HAP-1 (cell line): ENCODE measurements at regions not wholly inside any gene's neighbourhood (a gene's known extent, or its start where the extent isn't known, plus 50 kb on each side); places are given as distances from the start of the nearest gene placed in this dataset.

ENCODE experiments used
- DNase-seq, 2 experiments: peaks; one replicate each; pipeline ENCODE4 v3.0.0-alpha.2; 2016 to 2020; ENCODE audit warnings: low spot score in 2 of 2
- H3K27me3 ChIP-seq: fragments of 250-450 bp; sonication (Bioruptor Pico); 2 replicates; pipeline ENCODE4 v1.5.1; 2020; ENCODE audit warnings: low read depth, mild to moderate bottlenecking, moderate library complexity
- H3K36me3 ChIP-seq: fragments of 250-450 bp; sonication (Bioruptor Pico); replicated peaks from 2 replicates; pipeline ENCODE4 v1.5.1; 2020; ENCODE audit warnings: mild to moderate bottlenecking
- H3K4me1 ChIP-seq: fragments of 250-450 bp; sonication (Bioruptor Pico); 2 replicates; pipeline ENCODE4 v1.5.1; 2020; ENCODE audit warnings: mild to moderate bottlenecking
- H3K4me3 ChIP-seq: fragments of 250-450 bp; sonication (Bioruptor Pico); 2 replicates; pipeline ENCODE4 v1.5.1; 2020; ENCODE audit warnings: mild to moderate bottlenecking, moderate library complexity
- H3K9me3 ChIP-seq: fragments of 250-450 bp; sonication (Bioruptor Pico); 2 replicates; pipeline ENCODE4 v1.5.1; 2020; ENCODE audit warnings: mild to moderate bottlenecking, moderate library complexity
- in situ Hi-C: fragments of 300-500 bp; cut with MboI; formaldehyde crosslinking; loops from 3 replicates; pipeline ENCODE4 v1.14.3; 2020; ENCODE audit warnings: low sequenced_read_pairs, inconsistent platforms, mixed read lengths

DNA sequence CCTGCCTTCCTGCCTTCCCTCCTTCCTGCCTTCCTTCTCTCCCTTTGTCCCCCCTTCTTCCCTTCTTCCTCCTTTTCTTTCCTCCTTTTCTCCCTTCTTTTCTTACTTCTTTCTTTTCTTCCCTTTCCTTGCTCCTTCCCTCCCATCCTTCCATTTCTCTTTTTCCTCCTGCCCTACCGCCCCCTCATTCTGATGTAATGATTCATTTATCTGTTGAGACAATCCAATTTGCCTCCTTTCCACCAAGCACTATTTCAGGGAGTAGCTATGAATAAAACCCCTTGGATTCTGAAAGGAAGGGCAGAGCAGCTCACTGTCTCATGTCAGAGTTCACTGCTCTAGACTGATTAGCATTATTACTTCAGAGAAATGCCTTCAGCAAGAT, 462.6 kb downstream of the PDCD6IP start:
- Histone ChIP-seq H3K9me3 (no peaks in the 10 kb centered on the region), H3K4me1 (no peaks in the 10 kb centered on the region), H3K27me3 (no peaks in the 10 kb centered on the region), H3K4me3 (no peak overlapping the region), H3K36me3 (no peaks in the 10 kb centered on the region)
- no peak for DNase-seq
- in situ Hi-C loops, result no loop called here

DNA sequence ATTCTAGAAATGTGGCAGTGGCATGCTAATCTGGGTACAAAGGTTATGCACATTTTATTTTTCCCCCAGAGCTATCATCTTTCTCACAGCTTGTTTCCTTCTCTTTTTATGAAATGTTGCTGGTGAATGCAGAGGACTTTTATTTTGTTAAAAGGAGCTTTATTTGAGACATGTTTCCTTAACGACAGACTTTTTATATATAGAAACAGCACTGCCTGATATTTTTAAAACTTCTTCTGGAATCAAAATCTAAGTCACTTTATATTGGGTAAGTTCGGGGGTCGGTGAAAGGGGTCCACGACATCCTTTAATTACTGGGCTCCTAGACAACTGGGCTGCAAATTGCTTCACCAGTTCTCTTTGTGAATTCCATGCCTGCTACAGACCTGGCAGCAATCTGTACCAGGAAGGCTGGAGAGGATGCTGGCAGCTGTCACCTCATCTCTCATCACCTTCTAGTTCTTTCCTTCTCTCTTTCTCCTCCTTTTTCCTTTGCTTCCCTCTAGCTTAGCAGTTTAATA, 464.7 kb downstream of the PDCD6IP start:
- H3K4me1 ChIP-seq, result no peaks in the 10 kb centered on the region
- no peak for DNase-seq
- no peaks in the 10 kb centered on the region for H3K27me3 ChIP-seq
- no peaks in the 10 kb centered on the region for H3K36me3 ChIP-seq
- in situ Hi-C loops, result no loop called here
- H3K4me3 ChIP-seq, result no peak overlapping the region
- no peaks in the 10 kb centered on the region for H3K9me3 ChIP-seq

DNA sequence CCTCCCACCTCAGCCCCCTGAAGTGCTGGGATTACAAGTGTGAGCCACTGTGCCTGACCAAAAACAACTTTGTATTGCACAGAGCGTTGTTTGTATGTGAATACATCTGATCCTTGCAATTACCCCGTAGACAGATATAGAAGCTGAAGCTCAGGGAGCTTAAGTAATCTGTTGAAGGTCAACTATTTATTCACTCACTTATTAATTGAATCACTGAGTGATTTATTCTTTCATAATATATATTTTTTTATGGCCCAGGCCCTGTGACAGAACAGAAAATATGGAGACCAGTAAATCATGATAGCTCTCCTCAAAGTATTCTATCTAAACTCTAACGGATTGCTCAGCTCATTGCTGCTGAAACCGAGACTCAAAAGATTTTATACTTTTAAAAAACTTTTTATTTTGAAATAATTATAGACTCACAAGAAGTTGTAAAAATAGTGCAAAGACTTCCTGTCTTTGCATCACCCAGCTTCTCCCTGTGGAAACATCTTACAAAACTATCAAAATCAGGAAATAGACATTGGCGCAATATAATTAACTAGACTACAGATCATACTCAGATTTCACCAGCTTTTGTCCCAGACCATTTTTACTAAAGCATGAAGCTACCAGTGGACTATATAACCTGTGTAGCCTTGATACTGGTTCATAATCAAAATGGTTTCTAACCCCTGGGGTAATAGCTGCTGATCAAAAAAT, 466.1 kb downstream of the PDCD6IP start:
- no peaks in the 10 kb centered on the region for H3K9me3 ChIP-seq
- no peak for DNase-seq
- H3K4me1 ChIP-seq, result no peaks in the 10 kb centered on the region
- H3K36me3 ChIP-seq, result no peaks in the 10 kb centered on the region
- in situ Hi-C loops, result no loop called here
- H3K27me3 ChIP-seq, result no peaks in the 10 kb centered on the region
- H3K4me3 ChIP-seq, result no peak overlapping the region

DNA sequence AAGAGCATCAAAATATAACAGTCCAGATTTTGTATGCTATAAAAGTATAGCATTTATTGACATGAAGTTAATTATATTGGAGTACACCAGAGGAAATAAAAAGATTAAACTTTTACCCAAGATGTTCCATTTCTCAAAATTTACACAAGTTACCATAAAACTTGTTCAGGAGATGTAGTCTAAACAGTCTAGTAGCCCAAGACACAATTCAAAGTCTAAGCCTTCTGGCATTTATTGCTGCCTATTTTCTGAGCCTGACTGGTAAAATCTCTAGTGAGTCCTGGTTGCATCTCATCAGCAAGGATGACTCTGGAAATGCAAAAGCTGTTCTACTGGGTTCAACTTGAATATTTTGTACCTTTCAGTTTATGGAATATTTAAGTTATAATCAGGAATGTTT, 468.7 kb downstream of the PDCD6IP start:
- Histone ChIP-seq H3K9me3 (no peaks in the 10 kb centered on the region), H3K4me3 (no peak overlapping the region), H3K4me1 (no peaks in the 10 kb centered on the region), H3K27me3 (no peaks in the 10 kb centered on the region), H3K36me3 (no peaks in the 10 kb centered on the region)
- in situ Hi-C loops, result no loop called here
- DNase-seq, result no peak

DNA sequence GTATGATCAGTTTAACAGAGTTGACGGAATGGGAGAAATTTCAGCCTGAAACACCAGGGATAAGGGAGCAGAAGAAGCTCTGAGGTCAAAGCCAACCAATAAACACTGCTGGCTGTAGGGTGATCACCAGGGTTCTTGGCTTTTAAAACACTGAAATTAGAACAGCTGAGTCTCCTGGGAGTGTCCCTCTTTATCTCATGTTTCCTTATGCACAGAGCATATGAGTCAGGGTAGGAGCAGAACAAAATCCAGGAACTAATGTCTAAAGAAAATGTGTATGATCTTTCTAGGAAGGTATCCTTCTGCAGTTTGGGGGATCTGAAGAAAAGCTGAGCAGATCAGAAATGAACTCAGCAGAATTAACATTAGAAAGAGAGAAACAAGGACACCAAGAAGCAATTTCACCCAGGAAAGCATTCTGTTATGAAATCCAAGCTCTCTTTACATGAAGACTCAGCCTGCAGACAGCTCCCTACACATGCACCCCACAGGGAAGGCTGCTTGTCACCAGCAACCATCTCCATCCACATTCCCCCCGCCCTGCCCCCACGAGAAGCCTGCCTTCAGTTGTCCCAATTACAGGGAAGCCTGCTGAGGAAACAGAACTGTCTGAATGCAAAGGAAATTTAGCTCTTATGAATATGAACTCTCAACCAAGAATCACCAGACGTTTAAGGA, 469.7 kb downstream of the PDCD6IP start:
- Histone ChIP-seq H3K36me3 (no peaks in the 10 kb centered on the region), H3K27me3 (no peaks in the 10 kb centered on the region), H3K4me1 (no peaks in the 10 kb centered on the region), H3K9me3 (no peaks in the 10 kb centered on the region), H3K4me3 (no peak overlapping the region)
- in situ Hi-C loops, result no loop called here
- DNase-seq, result no peak

DNA sequence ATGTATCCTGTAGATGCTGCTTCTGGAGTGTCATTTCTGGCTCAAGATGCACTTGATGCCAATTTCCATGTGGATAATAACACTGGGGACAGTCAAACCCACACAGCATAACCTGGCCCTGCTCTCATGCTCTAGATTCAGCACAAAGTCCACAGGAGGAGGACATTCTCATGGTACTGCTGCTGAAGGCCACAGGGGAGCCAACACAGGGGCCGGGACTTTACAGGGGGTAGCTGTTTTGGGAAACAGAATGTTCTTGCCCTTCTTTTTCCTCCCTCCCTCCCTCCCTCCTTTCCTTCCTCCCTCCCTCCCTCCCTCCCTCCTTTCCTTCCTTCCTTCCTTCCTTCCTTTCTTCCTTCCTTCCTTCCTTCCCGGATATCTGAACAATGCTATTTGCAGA, 477.4 kb downstream of the PDCD6IP start:
- DNase-seq, result no peak
- no peaks in the 10 kb centered on the region for H3K27me3 ChIP-seq
- no peaks in the 10 kb centered on the region for H3K36me3 ChIP-seq
- H3K9me3 ChIP-seq, result no peaks in the 10 kb centered on the region
- H3K4me1 ChIP-seq, result no peaks in the 10 kb centered on the region
- H3K4me3 ChIP-seq, result no peak overlapping the region
- in situ Hi-C loops, result no loop called here

DNA sequence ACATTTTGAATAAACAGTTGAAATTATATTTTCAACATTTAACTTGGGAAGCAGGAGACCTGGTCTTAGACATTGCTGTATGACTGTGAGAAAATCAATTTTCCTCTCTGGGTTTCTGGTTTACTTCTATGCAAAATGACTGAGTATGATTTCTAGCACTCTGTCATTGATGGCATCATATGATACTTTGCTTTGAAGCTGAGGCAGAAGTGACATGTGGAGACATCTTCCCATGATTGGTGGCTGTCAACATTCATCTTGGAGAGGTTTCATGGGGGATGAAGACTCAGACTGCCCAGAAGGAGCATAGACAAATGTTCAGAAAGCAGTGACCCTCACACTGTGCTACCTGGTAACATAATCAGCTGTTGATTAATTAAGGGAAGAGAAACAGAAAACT, 477.9 kb downstream of the PDCD6IP start:
- no peaks in the 10 kb centered on the region for H3K36me3 ChIP-seq
- no peak overlapping the region for H3K4me3 ChIP-seq
- in situ Hi-C loops, result no loop called here
- H3K4me1 ChIP-seq, result no peaks in the 10 kb centered on the region
- H3K9me3 ChIP-seq, result no peaks in the 10 kb centered on the region
- no peaks in the 10 kb centered on the region for H3K27me3 ChIP-seq
- no peak for DNase-seq

- in situ Hi-C loops, result no loop called here
- H3K36me3 ChIP-seq, result no peaks in the 10 kb centered on the region
- H3K27me3 ChIP-seq, result no peaks in the 10 kb centered on the region
- H3K4me1 ChIP-seq, result no peaks in the 10 kb centered on the region
- no peak for DNase-seq
- no peaks in the 10 kb centered on the region for H3K9me3 ChIP-seq
- no peak overlapping the region for H3K4me3 ChIP-seq
These were observed 478.7 kb downstream of the PDCD6IP start for GRCh38 chr3:34277110-34277509.

- Histone ChIP-seq H3K4me1 (no peaks in the 10 kb centered on the region), H3K27me3 (no peaks in the 10 kb centered on the region), H3K36me3 (no peaks in the 10 kb centered on the region), H3K4me3 (no peak overlapping the region), H3K9me3 (no peaks in the 10 kb centered on the region)
- in situ Hi-C loops, result no loop called here
- no peak for DNase-seq
These were observed 481.5 kb downstream of the PDCD6IP start for GRCh38 chr3:34279901-34280300.

DNA sequence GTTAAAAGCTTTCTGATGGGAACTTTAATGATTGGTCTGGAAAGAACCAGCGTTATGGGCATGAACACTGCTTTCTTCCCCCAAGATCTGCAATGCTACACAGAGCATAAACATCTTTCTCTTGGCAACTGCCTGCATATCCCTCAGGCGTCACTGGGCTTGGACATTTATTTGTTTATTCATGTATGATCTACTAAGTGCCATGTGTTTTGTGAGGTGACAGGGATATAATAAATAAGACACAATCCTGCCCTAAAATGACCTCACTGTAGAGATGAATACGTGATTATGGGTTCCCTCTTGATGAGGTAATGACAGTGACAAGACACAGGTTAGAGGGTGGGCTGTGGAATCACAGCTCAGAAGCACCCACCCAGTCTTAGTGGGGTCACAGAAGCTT, 485.3 kb downstream of the PDCD6IP start:
- no peaks in the 10 kb centered on the region for H3K36me3 ChIP-seq
- no peaks in the 10 kb centered on the region for H3K9me3 ChIP-seq
- in situ Hi-C loops, result no loop called here
- no peak overlapping the region for H3K4me3 ChIP-seq
- no peaks in the 10 kb centered on the region for H3K4me1 ChIP-seq
- no peak for DNase-seq
- no peaks in the 10 kb centered on the region for H3K27me3 ChIP-seq

GRCh38 chr3:34284959-34285826, 486.8 kb downstream of the PDCD6IP start:
- Histone ChIP-seq H3K9me3 (no peaks in the 10 kb centered on the region), H3K4me1 (no peaks in the 10 kb centered on the region), H3K4me3 (no peak overlapping the region), H3K36me3 (no peaks in the 10 kb centered on the region), H3K27me3 (no peaks in the 10 kb centered on the region)
- in situ Hi-C loops, result no loop called here
- DNase-seq, result no peak

GRCh38 chr3:34285827-34286188, 487.4 kb downstream of the PDCD6IP start:
- H3K4me1 ChIP-seq, result no peaks in the 10 kb centered on the region
- no peak for DNase-seq
- H3K4me3 ChIP-seq, result no peak overlapping the region
- no peaks in the 10 kb centered on the region for H3K9me3 ChIP-seq
- no peaks in the 10 kb centered on the region for H3K36me3 ChIP-seq
- in situ Hi-C loops, result no loop called here
- no peaks in the 10 kb centered on the region for H3K27me3 ChIP-seq

- Histone ChIP-seq H3K36me3 (no peaks in the 10 kb centered on the region), H3K9me3 (no peaks in the 10 kb centered on the region), H3K4me1 (no peaks in the 10 kb centered on the region), H3K27me3 (no peaks in the 10 kb centered on the region), H3K4me3 (no peak overlapping the region)
- in situ Hi-C loops, result no loop called here
- DNase-seq, result no peak
These were observed 494.3 kb downstream of the PDCD6IP start for GRCh38 chr3:34292605-34293300.
